Urinary bladder (tissue), 3 donors: ENCODE measurements at regions not wholly inside any gene's neighbourhood (a gene's known extent, or its start where the extent isn't known, plus 50 kb on each side); places are given as distances from the start of the nearest gene placed in this dataset.

Experiments
- DNase-seq: peaks from one replicate; pipeline ENCODE4 v3.0.0-alpha.2; 2015; ENCODE audit errors: extremely low spot score
- H3K27ac ChIP-seq: one replicate; pipeline ENCODE4 v1.5.1; 2013; ENCODE audit warnings: low read depth, mild to moderate bottlenecking, moderate library complexity
- H3K36me3 ChIP-seq: one replicate; pipeline ENCODE4 v1.6.1; 2013; ENCODE audit warnings: mild to moderate bottlenecking, moderate library complexity; ENCODE audit not compliant: insufficient read depth
- H3K4me1 ChIP-seq: one replicate; pipeline ENCODE4 v1.6.1; 2013; ENCODE audit warnings: mild to moderate bottlenecking, moderate library complexity; ENCODE audit not compliant: insufficient read depth
- H3K4me3 ChIP-seq: one replicate; pipeline ENCODE4 v1.5.1; 2013; ENCODE audit warnings: low read depth, low read length
- WGBS: extraction: QIAGEN DNeasy Blood & Tissue Kit; methylation state at CpG from one replicate; pipeline ENCODE4 v1.1.7; 2013; 5-methylcytosine and 5-hydroxymethylcytosine counted together
- donor health status: healthy with polysubstance abuse.
- donor health status: healthy.

- H3K36me3 ChIP-seq, result no peaks in the 10 kb centered on the region
- H3K27ac ChIP-seq, result no peak overlapping the region
- H3K4me1 ChIP-seq, result no peaks in the 10 kb centered on the region
- no peak overlapping the region for H3K4me3 ChIP-seq
- whole genome bisulfite sequencing, result 79% methylated on average over 2 of the region's 2 CpGs
- DNase-seq, result no peak
Observed at GRCh38 chr10:52986125-52986524, 213.5 kb upstream of the MBL2 start.

- DNase-seq, result no peak
- H3K4me3 ChIP-seq, result no peak overlapping the region
- no peaks in the 10 kb centered on the region for H3K4me1 ChIP-seq
- H3K36me3 ChIP-seq, result no peaks in the 10 kb centered on the region
- no peak overlapping the region for H3K27ac ChIP-seq
Observed at GRCh38 chr10:52984169-52984568, 211.6 kb upstream of the MBL2 start.

GRCh38 chr10:52979295-52979990 lies 206.9 kb upstream of the MBL2 start:
- Histone ChIP-seq H3K4me3 (no peak overlapping the region), H3K36me3 (no peaks in the 10 kb centered on the region), H3K4me1 (no peaks in the 10 kb centered on the region), H3K27ac (no peak overlapping the region)
- no peak for DNase-seq
- 87% methylated on average over 3 of the region's 3 CpGs for WGBS

- Histone ChIP-seq H3K4me3 (no peak overlapping the region), H3K27ac (no peak overlapping the region), H3K36me3 (no peaks in the 10 kb centered on the region), H3K4me1 (no peaks in the 10 kb centered on the region)
- 93% methylated on average over 2 of the region's 2 CpGs for WGBS
- DNase-seq, result no peak
Observed at GRCh38 chr10:52977581-52977980, 205.0 kb upstream of the MBL2 start.

DNA sequence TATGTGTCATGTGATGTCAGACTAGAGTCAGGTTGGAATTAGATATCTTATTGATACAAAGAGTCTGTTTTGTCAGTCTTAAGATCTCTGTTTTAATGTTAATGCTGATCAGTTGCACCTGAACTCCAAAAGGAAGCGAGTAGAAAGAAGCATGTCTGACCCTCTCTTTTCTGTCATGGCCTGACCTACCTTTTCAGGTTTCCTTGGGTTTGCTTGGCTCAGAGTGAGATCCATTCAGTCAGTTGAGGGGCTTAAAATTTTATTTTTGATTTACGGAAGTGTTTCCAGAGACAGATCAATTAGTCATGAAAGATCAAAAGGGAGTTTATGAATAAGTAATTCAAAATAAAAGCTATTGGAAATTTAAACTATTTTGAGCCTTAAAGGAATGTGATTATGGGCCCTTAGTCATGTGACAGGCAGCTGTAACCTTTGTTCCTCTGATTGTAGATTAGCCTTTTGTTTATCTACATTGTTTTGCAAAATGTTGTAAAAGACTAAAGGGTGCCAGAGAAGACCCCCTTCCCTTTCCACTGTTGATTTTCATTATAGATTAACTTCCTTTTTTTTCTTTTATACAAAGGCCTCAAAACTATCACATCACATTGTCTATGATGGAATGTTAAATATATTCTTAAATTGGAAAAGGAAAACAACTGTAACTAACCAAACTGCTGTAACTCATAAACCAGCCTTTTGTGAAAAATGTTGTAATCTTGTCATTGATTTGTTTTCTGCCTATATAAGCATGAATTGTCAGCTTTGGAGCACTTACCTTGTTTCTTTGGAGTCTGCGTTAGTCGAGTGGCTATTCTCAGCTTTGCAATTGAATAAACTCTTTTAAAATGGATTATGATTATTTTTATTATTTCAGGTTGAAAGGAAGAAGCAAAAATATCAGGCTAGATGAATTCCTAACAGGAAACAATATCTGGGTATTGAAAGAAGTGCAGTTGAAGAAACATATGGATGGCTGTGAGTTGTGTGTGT lies 195.5 kb upstream of the MBL2 start:
- H3K4me3 ChIP-seq, result no peak overlapping the region
- H3K36me3 ChIP-seq, result no peaks in the 10 kb centered on the region
- no peak overlapping the region for H3K27ac ChIP-seq
- 94% methylated on average over 4 of the region's 4 CpGs for WGBS
- H3K4me1 ChIP-seq, result no peaks in the 10 kb centered on the region
- no peak for DNase-seq

DNA sequence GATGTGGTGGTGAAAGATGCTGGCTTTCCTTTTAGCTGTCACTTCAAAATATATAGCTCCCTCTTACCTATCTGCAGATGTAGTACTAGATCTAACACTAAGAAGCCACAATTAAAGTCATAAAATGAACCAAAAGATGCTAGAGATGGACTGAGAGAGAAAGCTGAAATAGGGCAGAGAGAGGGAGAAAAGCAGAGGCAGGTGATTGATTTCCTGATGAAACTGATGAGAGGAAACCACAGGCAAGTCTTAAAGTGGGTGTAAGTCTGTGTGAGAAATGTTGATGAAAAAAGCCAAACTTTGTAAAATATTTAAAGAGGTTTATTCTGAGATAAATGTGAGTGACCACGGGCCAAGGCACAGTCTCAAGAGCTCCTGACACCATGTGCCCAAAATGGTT lies 194.3 kb upstream of the MBL2 start:
- 91% methylated on average over 1 of the region's 1 CpG for WGBS
- Histone ChIP-seq H3K27ac (no peak overlapping the region), H3K4me1 (no peaks in the 10 kb centered on the region), H3K4me3 (no peak overlapping the region), H3K36me3 (no peaks in the 10 kb centered on the region)
- no peak for DNase-seq

GRCh38 chr10:52965938-52966401 lies 193.4 kb upstream of the MBL2 start:
- Histone ChIP-seq H3K36me3 (no peaks in the 10 kb centered on the region), H3K4me1 (no peaks in the 10 kb centered on the region), H3K27ac (no peak overlapping the region), H3K4me3 (no peak overlapping the region)
- WGBS, result 80% methylated on average over 6 of the region's 6 CpGs
- no peak for DNase-seq

DNA sequence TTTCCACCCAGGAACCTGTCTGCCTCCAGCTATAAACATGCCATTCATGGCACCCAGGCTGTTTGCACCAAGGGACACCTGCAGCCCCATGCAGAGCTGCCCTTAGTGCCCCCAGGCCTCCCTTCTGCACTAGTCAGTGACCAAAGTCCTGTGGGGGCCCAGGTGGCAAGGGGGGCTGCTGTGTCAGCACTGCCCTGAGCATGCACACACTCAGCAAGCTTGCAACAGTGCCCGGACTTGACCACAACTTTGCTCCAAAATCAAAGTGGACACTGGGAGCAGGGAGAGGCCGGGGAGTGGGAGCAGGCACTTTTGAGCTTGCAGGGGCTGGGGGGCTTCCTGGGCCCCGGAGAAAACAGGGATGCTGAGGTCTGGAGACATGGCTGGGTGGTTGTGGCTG lies 192.9 kb upstream of the MBL2 start:
- no peaks in the 10 kb centered on the region for H3K36me3 ChIP-seq
- H3K4me3 ChIP-seq, result no peak overlapping the region
- DNase-seq, result no peak
- no peak overlapping the region for H3K27ac ChIP-seq
- WGBS, result 96% methylated on average over 3 of the region's 3 CpGs
- no peaks in the 10 kb centered on the region for H3K4me1 ChIP-seq

- H3K27ac ChIP-seq, result no peak overlapping the region
- DNase-seq, result no peak
- WGBS, result 21% methylated on average over 2 of the region's 2 CpGs
Observed at GRCh38 chr10:52961323-52961722, 188.7 kb upstream of the MBL2 start.

DNA sequence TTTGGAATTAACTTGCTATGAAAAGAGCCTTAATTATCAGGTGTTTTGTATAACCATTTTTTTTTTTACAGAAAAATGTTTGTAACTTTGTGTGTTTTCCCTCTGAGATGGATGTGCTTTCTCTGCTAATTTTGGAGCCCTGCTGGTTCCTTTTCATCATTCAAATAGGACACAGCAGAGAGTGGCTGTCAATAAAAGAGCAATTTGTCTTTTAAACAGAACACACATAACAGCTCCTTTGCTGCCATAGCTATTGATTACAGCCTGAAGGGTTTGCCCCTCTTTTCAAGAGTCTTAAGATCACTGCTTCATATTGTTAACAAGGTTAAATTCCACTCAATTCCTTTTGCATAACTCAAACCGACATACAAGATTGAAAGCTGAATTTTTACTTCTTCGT lies 187.2 kb upstream of the MBL2 start:
- Histone ChIP-seq H3K4me3 (no peak overlapping the region), H3K27ac (no peak overlapping the region), H3K4me1 (no peaks in the 10 kb centered on the region), H3K36me3 (no peaks in the 10 kb centered on the region)
- DNase-seq, result no peak
- 93% methylated on average over 2 of the region's 2 CpGs for WGBS

More at GRCh38 chr10:52961323-52961722, 188.7 kb upstream of the MBL2 start:
- H3K4me3 ChIP-seq, result no peak overlapping the region
- H3K36me3 ChIP-seq, result no peaks in the 10 kb centered on the region
- H3K4me1 ChIP-seq, result no peaks in the 10 kb centered on the region

GRCh38 chr10:52956861-52957260 lies 184.3 kb upstream of the MBL2 start:
- DNase-seq, result no peak
- no peak overlapping the region for H3K27ac ChIP-seq
- WGBS, result 62% methylated on average over 5 of the region's 5 CpGs
- H3K4me1 ChIP-seq, result no peaks in the 10 kb centered on the region
- no peaks in the 10 kb centered on the region for H3K36me3 ChIP-seq
- no peak overlapping the region for H3K4me3 ChIP-seq

- no peak for DNase-seq
Observed at GRCh38 chr10:52956461-52956860, 183.9 kb upstream of the MBL2 start.

GRCh38 chr10:52955337-52955736 lies 182.8 kb upstream of the MBL2 start:
- DNase-seq, result no peak
- no peak overlapping the region for H3K27ac ChIP-seq
- WGBS, result 96% methylated on average over 21 of the region's 21 CpGs
- no peaks in the 10 kb centered on the region for H3K4me1 ChIP-seq
- no peak overlapping the region for H3K4me3 ChIP-seq
- H3K36me3 ChIP-seq, result no peaks in the 10 kb centered on the region

More at GRCh38 chr10:52956461-52956860, 183.9 kb upstream of the MBL2 start:
- H3K4me1 ChIP-seq, result no peaks in the 10 kb centered on the region
- 37% methylated on average over 3 of the region's 3 CpGs for WGBS
- H3K4me3 ChIP-seq, result no peak overlapping the region
- no peak overlapping the region for H3K27ac ChIP-seq
- H3K36me3 ChIP-seq, result no peaks in the 10 kb centered on the region

- DNase-seq, result no peak
- 96% methylated on average over 5 of the region's 5 CpGs for WGBS
- H3K27ac ChIP-seq, result no peak overlapping the region
- no peak overlapping the region for H3K4me3 ChIP-seq
- no peaks in the 10 kb centered on the region for H3K4me1 ChIP-seq
- no peaks in the 10 kb centered on the region for H3K36me3 ChIP-seq
Observed at GRCh38 chr10:52954407-52954806, 181.8 kb upstream of the MBL2 start.
